Cardiac fibroblast (primary cell): ENCODE measurements at regions not wholly inside any gene's neighbourhood (a gene's known extent, or its start where the extent isn't known, plus 50 kb on each side); places are given as distances from the start of the nearest gene placed in this dataset.

ENCODE experiments used
- DNase-seq, 2 donors: peaks; one replicate each; pipeline versions ENCODE4 v3.0.0 to v3.0.0-alpha.2; 2010; ENCODE audit warnings: low read depth in 2 of 2
- H3K4me3 ChIP-seq, 2 donors: replicated peaks in 1 of 2; 1 replicate in 1 of 2; 2 replicates in 1 of 2; pipeline ENCODE4 v1.5.1; 2011; ENCODE audit warnings: low read depth in 2 of 2, low read length in 2 of 2, mild to moderate bottlenecking in 2 of 2, moderate library complexity in 1 of 2
- TF ChIP-seq, protein P1 (sequence below): IDR thresholded peaks from one replicate; pipeline ENCODE4 v1.5.1; 2011; ENCODE audit warnings: low read depth, mild to moderate bottlenecking, low read length, inconsistent platforms

GRCh38 chr7:32218741-32219288, 148.6 kb upstream of the PDE1C start:
- DNase-seq = no peak
- no peak overlapping the region for H3K4me3 ChIP-seq
- TF ChIP-seq, protein P1, sequence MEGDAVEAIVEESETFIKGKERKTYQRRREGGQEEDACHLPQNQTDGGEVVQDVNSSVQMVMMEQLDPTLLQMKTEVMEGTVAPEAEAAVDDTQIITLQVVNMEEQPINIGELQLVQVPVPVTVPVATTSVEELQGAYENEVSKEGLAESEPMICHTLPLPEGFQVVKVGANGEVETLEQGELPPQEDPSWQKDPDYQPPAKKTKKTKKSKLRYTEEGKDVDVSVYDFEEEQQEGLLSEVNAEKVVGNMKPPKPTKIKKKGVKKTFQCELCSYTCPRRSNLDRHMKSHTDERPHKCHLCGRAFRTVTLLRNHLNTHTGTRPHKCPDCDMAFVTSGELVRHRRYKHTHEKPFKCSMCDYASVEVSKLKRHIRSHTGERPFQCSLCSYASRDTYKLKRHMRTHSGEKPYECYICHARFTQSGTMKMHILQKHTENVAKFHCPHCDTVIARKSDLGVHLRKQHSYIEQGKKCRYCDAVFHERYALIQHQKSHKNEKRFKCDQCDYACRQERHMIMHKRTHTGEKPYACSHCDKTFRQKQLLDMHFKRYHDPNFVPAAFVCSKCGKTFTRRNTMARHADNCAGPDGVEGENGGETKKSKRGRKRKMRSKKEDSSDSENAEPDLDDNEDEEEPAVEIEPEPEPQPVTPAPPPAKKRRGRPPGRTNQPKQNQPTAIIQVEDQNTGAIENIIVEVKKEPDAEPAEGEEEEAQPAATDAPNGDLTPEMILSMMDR = no peak

GRCh38 chr7:32218154-32218467, 147.9 kb upstream of the PDE1C start:
- DNase-seq = no peak
- no peak overlapping the region for H3K4me3 ChIP-seq
- TF ChIP-seq, protein P1 = no peak

DNA sequence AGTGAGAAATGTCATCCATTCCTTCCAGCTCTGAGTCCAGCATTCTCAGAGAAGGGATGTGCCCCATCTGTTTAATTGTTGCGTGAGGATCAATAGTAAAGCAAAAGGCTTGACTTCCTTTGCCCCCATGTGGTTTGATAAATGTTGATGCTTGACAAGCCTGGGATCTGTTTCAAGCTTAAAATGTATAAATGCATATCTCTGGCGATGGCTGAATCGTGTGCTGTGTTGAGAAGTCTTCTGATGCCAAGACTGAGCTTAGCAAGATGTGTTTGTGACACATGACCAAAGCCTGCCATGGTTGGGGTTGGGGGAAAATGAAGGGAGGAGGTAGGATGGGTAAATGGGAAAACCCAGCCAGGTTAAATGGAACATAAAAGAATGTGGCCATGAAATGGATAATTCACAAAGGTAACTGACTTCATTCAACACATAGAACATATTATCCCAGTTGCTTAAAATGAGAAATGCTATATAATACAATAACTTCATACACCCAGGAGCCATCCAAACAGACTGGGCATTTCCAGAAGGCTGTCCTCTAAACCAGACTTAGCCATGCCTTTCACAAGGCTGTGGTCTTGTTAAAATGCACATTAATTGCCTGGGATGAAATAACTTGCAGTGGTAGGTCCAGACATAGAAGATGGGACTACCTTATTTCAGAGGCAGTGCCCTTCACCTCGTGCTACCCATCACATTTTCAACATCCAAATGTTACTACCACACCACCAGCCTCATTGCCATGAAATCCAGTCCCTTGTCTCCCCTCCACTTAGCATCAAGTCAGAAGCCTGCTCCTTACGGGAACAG, 147.3 kb upstream of the PDE1C start:
- DNase-seq = no peak
- TF ChIP-seq, protein P1 = no peak
- no peak overlapping the region for H3K4me3 ChIP-seq

DNA sequence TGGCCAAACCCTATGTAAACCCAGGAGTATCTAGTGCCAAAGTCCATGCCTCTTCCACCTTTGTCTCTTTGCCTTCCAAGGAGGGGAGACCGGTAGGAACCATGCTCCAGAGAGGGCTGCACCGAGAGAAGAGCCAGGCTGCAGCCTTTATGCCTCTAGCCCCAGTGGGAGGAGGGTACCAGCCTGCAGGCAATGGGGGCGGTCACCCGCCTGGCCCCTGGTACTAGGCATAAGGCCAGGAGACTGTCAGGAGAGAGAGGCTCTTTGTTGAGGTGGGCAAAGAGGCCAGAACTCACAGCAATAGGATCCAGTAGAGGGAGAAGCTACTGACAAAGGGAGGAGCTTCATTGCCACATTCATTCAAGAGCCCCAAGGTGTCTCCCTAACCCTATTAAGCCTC, 146.6 kb upstream of the PDE1C start:
- DNase-seq = no peak
- H3K4me3 ChIP-seq = no peak overlapping the region
- TF ChIP-seq, protein P1 = no peak

GRCh38 chr7:32215697-32216096, 145.5 kb upstream of the PDE1C start:
- TF ChIP-seq, protein P1 = no peak
- DNase-seq = no peak
- H3K4me3 ChIP-seq = no peak overlapping the region

GRCh38 chr7:32214913-32215312, 144.7 kb upstream of the PDE1C start:
- TF ChIP-seq, protein P1 = no peak
- H3K4me3 ChIP-seq = no peak overlapping the region
- no peak for DNase-seq
